ENCODE measurements at regions not wholly inside any gene's neighbourhood (a gene's known extent, or its start where the extent isn't known, plus 50 kb on each side); places are given as distances from the start of the nearest gene placed in this dataset.

GRCh38 chr6:92617721-92618120, 801.6 kb downstream of the EPHA7 start:
- TF ChIP-seq CTCF (conservative IDR thresholded peaks at IDR 0.05) (no peak), EZH2 (IDR thresholded peaks at IDR 0.05; ENCODE audit: low read depth) (no peak)
- Histone ChIP-seq H3K36me3 (ENCODE audit: low read depth) (no peaks in the 10 kb centered on the region), H3K4me1 (replicated peaks; ENCODE audit: insufficient read depth) (no peaks in the 10 kb centered on the region), H3K27me3 (ENCODE audit: insufficient read depth, low read depth) (no peaks in the 10 kb centered on the region), H3F3A (ENCODE audit: insufficient read depth, low read depth) (no peaks in the 10 kb centered on the region), H4K20me1 (ENCODE audit: insufficient read depth) (no peaks in the 10 kb centered on the region), H3K9me2 (ENCODE audit: insufficient read depth) (no peaks in the 10 kb centered on the region), H3K4me2 (no peak overlapping the region), H2AFZ (no peak overlapping the region), H3K27ac (no peak overlapping the region), H3K4me3 (no peak overlapping the region), H3K9me3 (ENCODE audit: insufficient read depth, low read depth) (no peaks in the 10 kb centered on the region), H3K79me2 (ENCODE audit: low read depth) (no peaks in the 10 kb centered on the region)
- no peak for DNase-seq
- no TSS peak for BruUV-seq (replicated peaks)
- ChIA-PET POLR2A (ENCODE audit: unreplicated experiment) (no interaction called here), CTCF (no interaction called here)
- intact Hi-C loops (cut with micrococcal nuclease; ENCODE audit: unreplicated experiment): no loop called here

GRCh38 chr6:92608751-92609150, 810.6 kb downstream of the EPHA7 start:
- ChIA-PET CTCF (no interaction called here), POLR2A (ENCODE audit: unreplicated experiment) (no interaction called here)
- BruUV-seq (replicated peaks): no TSS peak

GRCh38 chr6:92593201-92593600, 826.2 kb downstream of the EPHA7 start:
- intact Hi-C loops (cut with micrococcal nuclease; ENCODE audit: unreplicated experiment): no loop called here
- no peak for TF ChIP-seq CTCF (conservative IDR thresholded peaks at IDR 0.05)
- no peak for TF ChIP-seq EZH2 (IDR thresholded peaks at IDR 0.05; ENCODE audit: low read depth)
- POLR2A ChIA-PET (ENCODE audit: unreplicated experiment): no interaction called here

More at GRCh38 chr6:92608751-92609150, 810.6 kb downstream of the EPHA7 start:
- TF ChIP-seq EZH2 (IDR thresholded peaks at IDR 0.05; ENCODE audit: low read depth): no peak
- no peak for TF ChIP-seq CTCF (conservative IDR thresholded peaks at IDR 0.05)
- Histone ChIP-seq H4K20me1 (ENCODE audit: insufficient read depth) (no peaks in the 10 kb centered on the region), H3K4me3 (no peak overlapping the region), H3K9me3 (ENCODE audit: insufficient read depth, low read depth) (no peaks in the 10 kb centered on the region), H3K27ac (no peak overlapping the region), H3F3A (ENCODE audit: insufficient read depth, low read depth) (no peaks in the 10 kb centered on the region), H3K9me2 (ENCODE audit: insufficient read depth) (no peaks in the 10 kb centered on the region), H2AFZ (no peak overlapping the region), H3K27me3 (ENCODE audit: insufficient read depth, low read depth) (no peaks in the 10 kb centered on the region), H3K79me2 (ENCODE audit: low read depth) (no peaks in the 10 kb centered on the region), H3K4me1 (replicated peaks; ENCODE audit: insufficient read depth) (no peaks in the 10 kb centered on the region), H3K36me3 (ENCODE audit: low read depth) (no peaks in the 10 kb centered on the region), H3K4me2 (no peak overlapping the region)
- DNase-seq: no peak
- intact Hi-C loops (cut with micrococcal nuclease; ENCODE audit: unreplicated experiment): no loop called here

More at GRCh38 chr6:92593201-92593600, 826.2 kb downstream of the EPHA7 start:
- H3K79me2 ChIP-seq (ENCODE audit: low read depth): no peaks in the 10 kb centered on the region
- no peaks in the 10 kb centered on the region for H3K9me2 ChIP-seq (ENCODE audit: insufficient read depth)
- no peaks in the 10 kb centered on the region for H3K9me3 ChIP-seq (ENCODE audit: insufficient read depth, low read depth)
- no peaks in the 10 kb centered on the region for H3K4me1 ChIP-seq (replicated peaks; ENCODE audit: insufficient read depth)
- no TSS peak for BruUV-seq (replicated peaks)
- H3F3A ChIP-seq (ENCODE audit: insufficient read depth, low read depth): no peaks in the 10 kb centered on the region
- no peak for DNase-seq
- no peak overlapping the region for H2AFZ ChIP-seq
- H3K27me3 ChIP-seq (ENCODE audit: insufficient read depth, low read depth): no peaks in the 10 kb centered on the region
- no peaks in the 10 kb centered on the region for H4K20me1 ChIP-seq (ENCODE audit: insufficient read depth)
- H3K36me3 ChIP-seq (ENCODE audit: low read depth): no peaks in the 10 kb centered on the region
- no peak overlapping the region for H3K4me3 ChIP-seq
- H3K27ac ChIP-seq: no peak overlapping the region
- no peak overlapping the region for H3K4me2 ChIP-seq
- CTCF ChIA-PET: no interaction called here
